GM18868 (cell line): ENCODE measurements at regions not wholly inside any gene's neighbourhood (a gene's known extent, or its start where the extent isn't known, plus 50 kb on each side); places are given as distances from the start of the nearest gene placed in this dataset.

Experiments used
- ATAC-seq: cut with Tn5 transposase; IDR thresholded peaks from one replicate; pipeline ENCODE4 v1.9.1; 2021; ENCODE audit warnings: mild to moderate bottlenecking, moderate library complexity; ENCODE audit not compliant: unreplicated experiment

GRCh38 chr10:83037653-83038052 lies 1101.7 kb upstream of the GHITM start:
- ATAC-seq: no peak

GRCh38 chr10:83038631-83039030 lies 1100.7 kb upstream of the GHITM start:
- no peak for ATAC-seq

DNA sequence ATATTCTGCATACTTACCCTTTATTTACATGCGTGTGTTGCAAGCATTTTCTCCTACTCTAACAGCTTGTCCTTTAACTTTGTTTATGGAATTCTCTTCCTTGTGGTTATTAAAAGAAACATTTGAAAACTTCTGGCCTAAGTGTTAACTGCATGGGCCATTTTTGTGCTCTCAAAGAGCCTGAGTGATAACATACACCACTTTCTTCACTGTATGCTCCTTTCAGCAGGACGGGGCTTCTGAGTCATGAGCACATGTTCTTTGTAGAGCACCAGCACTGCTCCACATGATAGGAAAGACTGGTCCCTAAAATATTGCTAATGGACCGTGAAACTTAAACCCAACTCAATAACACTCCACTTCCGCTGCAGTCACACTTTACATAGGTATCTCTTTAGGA lies 1093.6 kb upstream of the GHITM start:
- ATAC-seq: no peak

- ATAC-seq: no peak
Observed at GRCh38 chr10:83050815-83051214, 1088.5 kb upstream of the GHITM start.

DNA sequence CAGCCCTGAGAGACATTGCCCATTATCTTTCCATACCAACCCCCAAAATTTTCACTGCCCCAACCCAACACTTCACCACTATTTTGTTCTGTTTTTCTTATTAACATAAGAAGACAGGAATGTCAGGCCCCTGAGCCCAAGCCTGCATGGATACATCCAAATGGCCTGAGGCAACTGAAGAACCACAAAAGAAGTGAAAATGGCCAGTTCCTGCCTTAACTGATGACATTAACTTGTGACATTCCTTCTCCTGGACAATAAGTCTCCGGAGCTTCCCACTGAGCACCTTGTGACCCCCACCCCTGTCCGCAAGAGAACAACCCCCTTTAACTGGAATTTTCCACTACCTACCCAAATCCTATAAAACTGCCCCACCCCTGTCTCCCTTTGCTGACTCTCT lies 1076.4 kb upstream of the GHITM start:
- no peak for ATAC-seq

DNA sequence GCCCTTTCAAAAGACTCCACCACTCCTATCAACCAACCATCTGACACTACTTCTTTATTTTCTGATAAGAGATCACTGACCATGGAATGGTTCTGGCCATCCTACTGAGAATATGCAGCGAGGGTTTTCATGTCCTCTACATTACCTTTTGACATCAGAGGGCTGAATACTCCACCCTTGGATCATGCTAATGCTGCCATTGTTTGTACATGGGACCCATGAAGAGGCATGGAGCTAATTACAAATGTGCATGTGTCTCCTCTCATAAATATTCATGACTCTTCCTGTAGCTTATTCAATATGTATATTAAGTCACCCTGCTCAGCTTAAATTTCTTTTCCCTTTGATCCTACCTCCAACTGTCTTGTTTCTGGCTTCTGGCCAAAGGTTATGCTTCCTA lies 1065.8 kb upstream of the GHITM start:
- no peak for ATAC-seq

DNA sequence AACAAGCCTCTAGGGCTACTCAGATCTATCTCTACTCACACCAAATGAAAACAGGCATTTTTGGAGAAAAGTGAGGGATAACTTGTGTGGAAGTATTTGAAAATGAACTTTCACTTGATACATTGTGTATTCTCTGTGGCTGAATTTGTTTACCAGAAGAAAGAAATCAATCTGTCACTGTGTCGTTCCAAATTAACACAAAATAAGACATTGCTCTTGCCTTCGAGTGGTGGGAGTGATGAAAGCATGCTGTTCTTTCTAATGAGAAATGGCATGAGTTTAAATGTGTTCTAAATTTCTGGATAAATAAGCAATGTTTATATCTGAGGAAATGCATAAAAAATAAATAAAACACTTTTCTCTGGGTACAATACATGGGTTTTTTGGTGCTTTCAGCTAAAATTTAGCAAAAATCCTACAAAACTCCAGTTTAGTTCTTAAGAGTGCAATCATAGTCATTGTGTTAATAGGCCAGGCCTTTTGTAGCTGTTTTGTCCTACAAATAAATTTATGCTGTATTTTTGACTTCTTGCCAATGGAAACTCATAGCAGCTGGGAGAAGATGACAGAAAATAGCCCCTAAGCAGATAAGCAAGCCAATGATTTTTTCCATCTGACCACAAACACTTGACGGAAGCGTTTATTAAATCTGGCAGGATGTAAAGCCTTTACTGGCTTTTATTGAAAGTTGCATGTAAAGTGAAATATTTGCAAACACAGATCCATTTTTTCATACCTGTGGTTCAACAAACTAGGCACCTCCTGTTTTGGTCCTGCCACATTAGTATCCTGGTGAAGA lies 1064.1 kb upstream of the GHITM start:
- no peak for ATAC-seq

DNA sequence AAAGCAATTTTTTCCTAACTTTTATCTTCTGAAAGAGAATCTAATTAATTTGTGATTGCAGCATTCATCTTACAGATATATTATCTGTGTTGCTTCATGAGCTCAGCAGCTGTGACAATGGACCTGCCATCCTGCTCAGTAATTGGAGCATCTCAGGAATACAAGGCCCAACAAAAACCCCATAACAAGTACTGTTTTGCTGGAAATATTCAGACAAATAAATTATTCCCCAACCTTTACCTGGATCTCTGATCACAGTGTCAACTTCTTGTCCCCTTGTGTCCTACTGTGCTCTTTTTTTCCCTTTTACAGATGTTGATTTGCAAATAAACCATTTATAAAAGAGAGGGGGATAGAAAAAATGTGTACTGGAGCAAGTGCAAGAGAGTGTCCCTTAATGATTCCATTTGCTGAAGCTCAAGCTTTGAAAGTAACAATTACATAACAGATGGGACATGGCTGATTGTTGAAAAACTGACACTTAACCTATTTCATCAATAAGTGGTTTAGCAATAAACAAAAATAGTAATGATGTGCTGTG lies 1063.4 kb upstream of the GHITM start:
- no peak for ATAC-seq

DNA sequence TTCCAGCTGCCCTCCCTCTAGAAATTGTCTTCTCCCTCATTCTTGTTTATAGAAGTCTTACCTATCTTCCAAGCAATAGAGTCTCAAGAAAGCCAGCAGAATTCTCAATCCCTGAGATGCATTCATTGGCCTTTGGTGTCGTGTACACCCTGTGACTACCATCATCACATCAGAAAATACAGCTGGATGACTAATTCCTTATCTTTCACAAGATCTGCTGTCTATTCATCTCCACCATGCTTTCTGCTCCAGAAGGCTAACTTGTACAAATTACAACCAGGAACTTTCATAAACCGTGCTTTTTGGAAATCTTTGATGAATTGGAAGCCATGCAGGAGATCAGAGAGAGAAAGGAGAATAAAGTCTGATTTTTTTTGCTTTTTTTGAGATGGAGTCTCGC lies 1062.9 kb upstream of the GHITM start:
- no peak for ATAC-seq

DNA sequence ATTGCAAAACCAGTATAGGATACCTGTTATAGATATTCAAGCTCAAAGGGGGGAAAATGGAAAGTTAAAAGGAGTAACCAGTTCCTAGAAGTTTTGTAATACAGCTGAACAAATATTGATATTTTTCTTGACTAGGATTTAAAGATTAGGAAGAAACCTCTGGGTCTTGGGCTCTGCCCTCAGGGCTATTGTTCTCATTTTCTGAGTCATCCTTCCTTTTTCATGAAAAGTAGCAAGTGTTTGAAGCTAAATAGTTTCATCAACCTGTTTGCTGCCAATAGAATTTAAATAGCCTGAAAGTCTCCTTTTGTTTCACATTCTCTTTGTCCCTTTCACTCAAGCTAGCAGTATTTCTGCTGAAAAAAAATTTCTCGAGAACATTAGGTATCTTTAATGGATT lies 1061.1 kb upstream of the GHITM start:
- ATAC-seq: no peak

DNA sequence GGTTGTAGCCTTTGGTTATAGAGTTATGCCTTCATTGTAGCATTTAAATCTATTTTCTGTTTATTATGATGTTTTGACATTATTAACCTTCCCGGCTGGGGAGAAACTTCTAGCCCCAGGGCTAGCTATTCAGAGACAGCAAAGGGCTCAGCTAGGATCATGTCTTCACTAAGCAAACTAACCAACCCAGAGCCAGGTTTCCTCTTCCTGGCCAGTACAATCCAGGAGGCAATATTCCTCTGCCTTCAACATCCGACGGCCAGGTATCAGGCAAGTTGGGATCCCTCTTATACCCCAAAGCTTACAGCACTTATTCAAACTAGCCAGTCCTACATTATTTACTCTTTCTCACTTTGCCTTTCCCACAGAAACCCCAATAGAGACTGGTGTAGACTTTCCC lies 1060.7 kb upstream of the GHITM start:
- no peak for ATAC-seq

DNA sequence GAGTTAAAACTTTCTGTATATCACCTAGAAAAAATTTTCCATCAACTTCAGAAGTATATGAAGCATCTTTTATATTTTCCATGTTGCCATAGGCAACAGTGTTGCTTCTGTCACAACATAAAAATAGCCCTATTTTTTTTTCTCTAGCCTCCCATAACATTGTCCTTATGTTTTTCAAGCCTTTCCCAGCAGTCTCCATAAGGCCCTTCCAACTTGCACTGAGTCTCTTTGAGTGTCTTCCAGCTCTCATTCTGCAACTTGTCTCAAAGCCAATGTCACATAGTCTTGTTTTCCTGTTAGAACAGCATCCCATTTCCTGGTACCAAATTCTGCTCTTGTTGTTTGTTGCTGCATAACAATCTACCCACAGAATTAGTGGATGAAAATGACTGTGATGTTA lies 1055.5 kb upstream of the GHITM start:
- no peak for ATAC-seq

GRCh38 chr10:83089335-83089734 lies 1050.0 kb upstream of the GHITM start:
- no peak for ATAC-seq

GRCh38 chr10:83104616-83105015 lies 1034.7 kb upstream of the GHITM start:
- ATAC-seq: no peak

- ATAC-seq: no peak
Observed at GRCh38 chr10:83108565-83109333, 1030.6 kb upstream of the GHITM start.

- no peak for ATAC-seq
Observed at GRCh38 chr10:83119346-83119745, 1020.0 kb upstream of the GHITM start.

DNA sequence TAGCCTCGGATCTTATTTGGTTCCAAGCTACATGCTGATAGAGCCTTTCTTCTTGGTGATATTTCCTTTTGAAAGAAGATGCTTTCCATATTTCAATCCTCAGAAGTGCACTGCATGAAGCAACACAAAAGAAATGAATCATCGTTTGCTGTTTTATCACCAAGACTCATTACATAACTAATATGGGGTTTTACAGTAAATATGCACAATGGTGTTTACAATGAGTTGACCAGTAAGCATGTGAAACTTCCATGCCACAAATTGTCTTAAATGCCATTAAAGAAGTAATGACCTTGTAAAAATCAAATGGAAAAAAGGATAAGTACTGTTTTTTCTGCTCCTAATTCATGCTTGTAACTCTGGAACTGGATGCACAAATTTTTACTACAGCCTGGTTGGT lies 1017.0 kb upstream of the GHITM start:
- no peak for ATAC-seq

GRCh38 chr10:83127942-83128575 lies 1011.2 kb upstream of the GHITM start:
- ATAC-seq: no peak

DNA sequence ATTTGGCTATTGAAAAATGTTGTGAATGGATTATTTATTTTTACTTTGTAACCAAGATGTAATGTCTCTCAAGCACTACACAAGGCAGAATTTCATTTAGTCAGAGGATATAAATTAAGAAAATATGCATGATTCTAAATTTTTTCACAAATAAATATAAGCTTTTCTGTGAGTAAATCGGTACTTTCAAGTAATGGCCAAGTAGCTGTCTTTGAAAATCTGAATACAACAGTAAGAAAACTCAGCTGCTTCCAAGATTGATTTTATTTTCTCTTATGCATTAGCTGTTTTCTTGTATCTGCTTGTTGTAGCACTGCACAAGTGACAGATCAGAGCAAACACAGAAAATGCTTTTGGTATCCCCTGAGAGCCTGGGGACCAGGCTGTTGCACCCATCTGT lies 998.5 kb upstream of the GHITM start:
- no peak for ATAC-seq

- no peak for ATAC-seq
Observed at GRCh38 chr10:83142074-83142563, 997.2 kb upstream of the GHITM start.

DNA sequence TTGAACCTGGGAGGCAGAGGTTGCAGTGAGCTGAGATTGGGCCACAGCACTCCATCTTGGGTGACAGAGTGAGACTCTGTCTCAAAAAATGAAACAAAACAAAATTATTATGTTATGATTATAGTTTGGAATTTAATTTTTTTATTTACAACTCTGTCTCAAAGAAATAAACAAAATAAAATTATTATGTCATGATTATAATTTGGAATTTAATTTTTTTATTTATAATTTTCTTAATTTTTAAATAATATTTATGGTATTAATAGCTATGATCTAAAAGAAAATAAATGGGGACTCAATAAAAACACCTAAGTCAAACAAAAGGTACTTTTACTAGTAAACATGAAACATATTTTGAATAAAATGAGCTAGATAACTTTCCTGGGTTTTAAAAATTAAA lies 994.8 kb upstream of the GHITM start:
- ATAC-seq: no peak

DNA sequence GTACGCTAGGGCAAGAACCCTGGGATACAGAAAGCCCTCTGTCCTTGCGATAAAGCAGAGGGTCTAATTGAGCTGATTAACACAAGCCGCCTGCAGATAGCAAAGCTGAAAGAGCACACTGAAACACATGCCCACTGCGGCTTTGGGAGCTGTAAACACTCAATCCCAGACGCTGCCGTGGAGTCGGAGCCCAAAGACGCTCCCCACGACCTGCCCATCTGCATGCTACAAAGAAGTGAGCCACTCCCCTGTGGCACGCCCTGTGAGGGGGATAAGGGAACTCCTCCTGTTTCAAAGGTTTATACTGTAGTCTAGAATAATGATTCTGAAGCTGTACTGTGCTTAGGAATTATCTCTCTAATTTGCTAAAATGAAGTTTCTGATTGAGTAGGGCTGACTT lies 985.6 kb upstream of the GHITM start:
- ATAC-seq: no peak
